ENCODE measurements at regions not wholly inside any gene's neighbourhood (a gene's known extent, or its start where the extent isn't known, plus 50 kb on each side); places are given as distances from the start of the nearest gene placed in this dataset.
A peak's percentile ranks its signal among the peaks of the same experiment; 100 is the strongest.

- ChIA-PET POLR2A (no interaction called here), CTCF (no interaction called here)
- H3K36me3 ChIP-seq (ENCODE audit: control insufficient read depth in 4 of 4, insufficient read depth in 4 of 4, low read length in 3 of 4) = no peaks in the 10 kb centered on the region
- H3K27ac ChIP-seq (ENCODE audit: insufficient read depth in 1 of 2, low read depth in 1 of 2, low read length in 2 of 2, poor library complexity in 1 of 2, severe bottlenecking in 2 of 2) = no peak overlapping the region
- H3K27me3 ChIP-seq (replicated peaks in 2 of 5; ENCODE audit: control insufficient read depth in 4 of 5, insufficient read depth in 5 of 5, low read length in 4 of 5) = peaks cover 0 to 19% (median 8%) of the 10 kb centered on the region in 5 experiments
- H3K9me3 ChIP-seq (ENCODE audit: control extremely low read depth in 1 of 5, control insufficient read depth in 4 of 5, insufficient read depth in 2 of 5, low read depth in 1 of 5, low read length in 4 of 5) = peaks cover 0 to 1% (median 0%) of the 10 kb centered on the region in 5 experiments
- 100% methylated on average over 3 of the region's 3 CpGs for WGBS (ENCODE audit: insufficient coverage)
- no peaks in the 10 kb centered on the region for H3K4me1 ChIP-seq (ENCODE audit: control extremely low read depth in 1 of 4, control insufficient read depth in 4 of 4, insufficient read depth in 4 of 4, low read length in 3 of 4)
- H3K4me3 ChIP-seq (ENCODE audit: control insufficient read depth in 1 of 7, extremely low read depth in 1 of 7, insufficient read depth in 4 of 7, low read depth in 2 of 7, low read length in 6 of 7) = no peak overlapping the region
- no peak for DNase-seq
Observed at GRCh38 chr10:28754930-28755718, 77.8 kb downstream of the BAMBI start.

- H3K4me1 ChIP-seq (ENCODE audit: control extremely low read depth in 1 of 4, control insufficient read depth in 4 of 4, insufficient read depth in 4 of 4, low read length in 3 of 4) = no peaks in the 10 kb centered on the region
- no peak overlapping the region for H3K27ac ChIP-seq (ENCODE audit: insufficient read depth in 1 of 2, low read depth in 1 of 2, low read length in 2 of 2, poor library complexity in 1 of 2, severe bottlenecking in 2 of 2)
- CTCF ChIA-PET = no interaction called here
- WGBS (ENCODE audit: insufficient coverage) = 82% methylated on average over 4 of the region's 5 CpGs
- POLR2A ChIA-PET = interaction anchor here (0.6 kb wide), 1 partner anchor 10 kb away, joined by 4 read pairs; no protein-coding TSS in a partner anchor
- H3K4me3 ChIP-seq (ENCODE audit: control insufficient read depth in 1 of 7, extremely low read depth in 1 of 7, insufficient read depth in 4 of 7, low read depth in 2 of 7, low read length in 6 of 7) = no peak overlapping the region
- H3K36me3 ChIP-seq (ENCODE audit: control insufficient read depth in 4 of 4, insufficient read depth in 4 of 4, low read length in 3 of 4) = no peaks in the 10 kb centered on the region
- no peak for DNase-seq
- peaks cover 0 to 3% (median 0%) of the 10 kb centered on the region in 5 experiments for H3K9me3 ChIP-seq (ENCODE audit: control extremely low read depth in 1 of 5, control insufficient read depth in 4 of 5, insufficient read depth in 2 of 5, low read depth in 1 of 5, low read length in 4 of 5)
- H3K27me3 ChIP-seq (replicated peaks in 2 of 5; ENCODE audit: control insufficient read depth in 4 of 5, insufficient read depth in 5 of 5, low read length in 4 of 5) = peaks cover 9 to 69% (median 11%) of the 10 kb centered on the region in 5 experiments
Observed at GRCh38 chr10:28761084-28761846, 83.9 kb downstream of the BAMBI start.

- POLR2A ChIA-PET = no interaction called here
- Histone ChIP-seq H3K36me3 (ENCODE audit: control insufficient read depth in 4 of 4, insufficient read depth in 4 of 4, low read length in 3 of 4) (no peaks in the 10 kb centered on the region), H3K4me3 (ENCODE audit: control insufficient read depth in 1 of 7, extremely low read depth in 1 of 7, insufficient read depth in 4 of 7, low read depth in 2 of 7, low read length in 6 of 7) (no peak overlapping the region), H3K4me1 (ENCODE audit: control extremely low read depth in 1 of 4, control insufficient read depth in 4 of 4, insufficient read depth in 4 of 4, low read length in 3 of 4) (no peaks in the 10 kb centered on the region), H3K27me3 (replicated peaks in 2 of 5; ENCODE audit: control insufficient read depth in 4 of 5, insufficient read depth in 5 of 5, low read length in 4 of 5) (peaks cover 9 to 80% (median 19%) of the 10 kb centered on the region in 5 experiments), H3K27ac (ENCODE audit: insufficient read depth in 1 of 2, low read depth in 1 of 2, low read length in 2 of 2, poor library complexity in 1 of 2, severe bottlenecking in 2 of 2) (no peak overlapping the region), H3K9me3 (ENCODE audit: control extremely low read depth in 1 of 5, control insufficient read depth in 4 of 5, insufficient read depth in 2 of 5, low read depth in 1 of 5, low read length in 4 of 5) (peaks cover 0 to 3% (median 0%) of the 10 kb centered on the region in 5 experiments)
- no peak for DNase-seq
- 93% methylated on average over 3 of the region's 7 CpGs for WGBS (ENCODE audit: insufficient coverage)
- CTCF ChIA-PET = no interaction called here
Observed at GRCh38 chr10:28763471-28764170, 86.3 kb downstream of the BAMBI start.

GRCh38 chr10:28765641-28766040 lies 88.3 kb downstream of the BAMBI start:
- WGBS (ENCODE audit: insufficient coverage) = 80% methylated on average over 5 of the region's 6 CpGs
- Histone ChIP-seq H3K27me3 (replicated peaks in 2 of 5; ENCODE audit: control insufficient read depth in 4 of 5, insufficient read depth in 5 of 5, low read length in 4 of 5) (peaks cover 9 to 70% (median 18%) of the 10 kb centered on the region in 5 experiments), H3K27ac (ENCODE audit: insufficient read depth in 1 of 2, low read depth in 1 of 2, low read length in 2 of 2, poor library complexity in 1 of 2, severe bottlenecking in 2 of 2) (no peak overlapping the region), H3K4me3 (ENCODE audit: control insufficient read depth in 1 of 7, extremely low read depth in 1 of 7, insufficient read depth in 4 of 7, low read depth in 2 of 7, low read length in 6 of 7) (no peak overlapping the region), H3K4me1 (ENCODE audit: control extremely low read depth in 1 of 4, control insufficient read depth in 4 of 4, insufficient read depth in 4 of 4, low read length in 3 of 4) (no peaks in the 10 kb centered on the region), H3K9me3 (ENCODE audit: control extremely low read depth in 1 of 5, control insufficient read depth in 4 of 5, insufficient read depth in 2 of 5, low read depth in 1 of 5, low read length in 4 of 5) (peaks cover 0 to 3% (median 0%) of the 10 kb centered on the region in 5 experiments), H3K36me3 (ENCODE audit: control insufficient read depth in 4 of 4, insufficient read depth in 4 of 4, low read length in 3 of 4) (no peaks in the 10 kb centered on the region)
- ChIA-PET CTCF (no interaction called here), POLR2A (no interaction called here)
- DNase-seq = no peak

- POLR2A ChIA-PET = no interaction called here
- H3K27me3 ChIP-seq (replicated peaks in 2 of 5; ENCODE audit: control insufficient read depth in 4 of 5, insufficient read depth in 5 of 5, low read length in 4 of 5) = peaks cover under 1 to 56% (median 17%) of the 10 kb centered on the region in 5 experiments
- no peaks in the 10 kb centered on the region for H3K36me3 ChIP-seq (ENCODE audit: control insufficient read depth in 4 of 4, insufficient read depth in 4 of 4, low read length in 3 of 4)
- H3K4me3 ChIP-seq (ENCODE audit: control insufficient read depth in 1 of 7, extremely low read depth in 1 of 7, insufficient read depth in 4 of 7, low read depth in 2 of 7, low read length in 6 of 7) = no peak overlapping the region
- no peaks in the 10 kb centered on the region for H3K4me1 ChIP-seq (ENCODE audit: control extremely low read depth in 1 of 4, control insufficient read depth in 4 of 4, insufficient read depth in 4 of 4, low read length in 3 of 4)
- CTCF ChIA-PET = interaction anchor here (0.7 to 1.2 kb wide), 4 partner anchors 14 to 199 kb away, joined by 3 to 5 read pairs (median 3); no protein-coding TSS in a partner anchor
- no peak for DNase-seq
- WGBS (ENCODE audit: insufficient coverage) = 94% methylated on average over 10 of the region's 10 CpGs
- H3K27ac ChIP-seq (ENCODE audit: insufficient read depth in 1 of 2, low read depth in 1 of 2, low read length in 2 of 2, poor library complexity in 1 of 2, severe bottlenecking in 2 of 2) = no peak overlapping the region
- no peaks in the 10 kb centered on the region for H3K9me3 ChIP-seq (ENCODE audit: control extremely low read depth in 1 of 5, control insufficient read depth in 4 of 5, insufficient read depth in 2 of 5, low read depth in 1 of 5, low read length in 4 of 5)
Observed at GRCh38 chr10:28768227-28768626, 90.9 kb downstream of the BAMBI start.

- H3K4me1 ChIP-seq (ENCODE audit: control extremely low read depth in 1 of 4, control insufficient read depth in 4 of 4, insufficient read depth in 4 of 4, low read length in 3 of 4) = no peaks in the 10 kb centered on the region
- peak; percentile 1 to 35 (median 9) for DNase-seq
- H3K27ac ChIP-seq (ENCODE audit: insufficient read depth in 1 of 2, low read depth in 1 of 2, low read length in 2 of 2, poor library complexity in 1 of 2, severe bottlenecking in 2 of 2) = no peak overlapping the region
- H3K36me3 ChIP-seq (ENCODE audit: control insufficient read depth in 4 of 4, insufficient read depth in 4 of 4, low read length in 3 of 4) = no peaks in the 10 kb centered on the region
- H3K4me3 ChIP-seq (ENCODE audit: control insufficient read depth in 1 of 7, extremely low read depth in 1 of 7, insufficient read depth in 4 of 7, low read depth in 2 of 7, low read length in 6 of 7) = no peak overlapping the region
- peaks cover 0 to 50% (median 14%) of the 10 kb centered on the region in 5 experiments for H3K27me3 ChIP-seq (replicated peaks in 2 of 5; ENCODE audit: control insufficient read depth in 4 of 5, insufficient read depth in 5 of 5, low read length in 4 of 5)
- ChIA-PET POLR2A (no interaction called here), CTCF (interaction anchor here (0.9 to 1.5 kb wide), 4 partner anchors 14 to 198 kb away, joined by 3 to 5 read pairs (median 3); no protein-coding TSS in a partner anchor)
- H3K9me3 ChIP-seq (ENCODE audit: control extremely low read depth in 1 of 5, control insufficient read depth in 4 of 5, insufficient read depth in 2 of 5, low read depth in 1 of 5, low read length in 4 of 5) = peaks cover 0 to 2% (median 0%) of the 10 kb centered on the region in 5 experiments
- 34% methylated on average over 4 of the region's 4 CpGs for WGBS (ENCODE audit: insufficient coverage)
Observed at GRCh38 chr10:28769091-28769604, 91.8 kb downstream of the BAMBI start.
